GM23248 (cell line): ENCODE measurements at regions not wholly inside any gene's neighbourhood (a gene's known extent, or its start where the extent isn't known, plus 50 kb on each side); places are given as distances from the start of the nearest gene placed in this dataset.
"Not testable (repeated sequence)": the region's sequence is repeated elsewhere in the genome, so short reads cannot be mapped to it uniquely, and the experiment has no call there.

ENCODE experiments used
- DNase-seq: peaks from one replicate; pipeline ENCODE4 v3.0.0-alpha.2; 2015
- H2AFZ ChIP-seq: fragments of 200-600 bp; sonication (generic); 2 replicates; pipeline ENCODE4 v1.6.1; 2016; ENCODE audit warnings: antibody characterized with exemption
- H3F3A ChIP-seq: fragments of 200-600 bp; sonication (generic); 2 replicates; pipeline ENCODE4 v1.6.1; 2016; ENCODE audit warnings: mild to moderate bottlenecking, antibody characterized with exemption, mixed run types; ENCODE audit not compliant: insufficient read depth
- H3K27ac ChIP-seq: fragments of 200-600 bp; sonication (generic); 2 replicates; pipeline ENCODE4 v1.5.1; 2016; ENCODE audit warnings: mild to moderate bottlenecking
- H3K27me3 ChIP-seq: fragments of 200-600 bp; sonication (generic); replicated peaks from 2 replicates; pipeline ENCODE4 v1.6.1; 2016; ENCODE audit warnings: mild to moderate bottlenecking; ENCODE audit not compliant: insufficient read depth
- H3K36me3 ChIP-seq: fragments of 200-600 bp; sonication (generic); 2 replicates; pipeline ENCODE4 v1.6.1; 2016; ENCODE audit warnings: low read depth, mild to moderate bottlenecking
- H3K4me1 ChIP-seq: fragments of 200-600 bp; sonication (generic); 2 replicates; pipeline ENCODE4 v1.6.1; 2016; ENCODE audit warnings: mild to moderate bottlenecking; ENCODE audit not compliant: insufficient read depth
- H3K4me2 ChIP-seq: fragments of 200-600 bp; sonication (generic); one replicate; pipeline ENCODE4 v1.6.1; 2016; ENCODE audit warnings: mild to moderate bottlenecking; ENCODE audit not compliant: unreplicated experiment
- H3K4me3 ChIP-seq: fragments of 200-600 bp; sonication (generic); 2 replicates; pipeline ENCODE4 v1.5.1; 2016; ENCODE audit warnings: mild to moderate bottlenecking
- H3K79me2 ChIP-seq: fragments of 200-600 bp; sonication (generic); 2 replicates; pipeline ENCODE4 v1.6.1; 2016; ENCODE audit warnings: mild to moderate bottlenecking; ENCODE audit not compliant: insufficient read depth
- H3K9ac ChIP-seq: fragments of 200-600 bp; sonication (generic); 2 replicates; pipeline ENCODE4 v1.6.1; 2016; ENCODE audit warnings: mild to moderate bottlenecking
- H3K9me2 ChIP-seq: fragments of 200-600 bp; sonication (generic); 2 replicates; pipeline ENCODE4 v1.6.1; 2016; ENCODE audit warnings: mixed run types, mild to moderate bottlenecking, moderate library complexity; ENCODE audit not compliant: insufficient read depth
- H3K9me3 ChIP-seq: fragments of 200-600 bp; sonication (generic); one replicate; pipeline ENCODE4 v1.6.1; 2017; ENCODE audit warnings: low read depth
- H4K20me1 ChIP-seq: fragments of 200-600 bp; sonication (generic); 2 replicates; pipeline ENCODE4 v1.6.0; 2016; ENCODE audit not compliant: insufficient read depth
- EZH2 ChIP-seq: fragments of 200-600 bp; sonication (generic); IDR thresholded peaks from 2 replicates; pipeline ENCODE4 v1.6.1; 2018; ENCODE audit warnings: antibody characterized with exemption, mild to moderate bottlenecking; ENCODE audit not compliant: insufficient read depth, poor library complexity, severe bottlenecking
- EZH2phosphoT487 ChIP-seq: fragments of 200-600 bp; sonication (generic); IDR thresholded peaks from 2 replicates; pipeline ENCODE4 v1.6.1; 2018; ENCODE audit warnings: antibody characterized with exemption, moderate library complexity, mild to moderate bottlenecking, low read depth; ENCODE audit not compliant: insufficient read depth
- WGBS, 2 experiments: methylation state at CpG; one replicate each; pipeline ENCODE4 v1.1.6; 2015 to 2017; ENCODE audit warnings: low lambda C conversion rate in 2 of 2, low coverage in 1 of 2; ENCODE audit errors: missing lambda C conversion rate in 2 of 2; 5-methylcytosine and 5-hydroxymethylcytosine counted together
- in situ Hi-C: fragments of 300-500 bp; cut with MboI; formaldehyde crosslinking; loops from 2 replicates; pipeline ENCODE4 v1.15.0; 2020

GRCh38 chr19:20276011-20276731 is 109.2 kb downstream of the ZNF486 start:
- H3K9ac ChIP-seq = no peak overlapping the region
- DNase-seq = peak; percentile 0
- no peaks in the 10 kb centered on the region for H3K4me1 ChIP-seq
- H3K9me3 ChIP-seq = no peaks in the 10 kb centered on the region
- no peaks in the 10 kb centered on the region for H3K27me3 ChIP-seq
- H3K36me3 ChIP-seq = no peaks in the 10 kb centered on the region
- H4K20me1 ChIP-seq = no peaks in the 10 kb centered on the region
- in situ Hi-C loops = no loop called here
- WGBS, 2 experiments = 46 to 52% methylated on average over 9 of the region's 9 CpGs
- no peak overlapping the region for H3K4me2 ChIP-seq
- H3K4me3 ChIP-seq = no peak overlapping the region
- no peak for TF ChIP-seq EZH2phosphoT487
- no peaks in the 10 kb centered on the region for H3F3A ChIP-seq
- H3K79me2 ChIP-seq = no peaks in the 10 kb centered on the region
- H2AFZ ChIP-seq = no peak overlapping the region
- H3K9me2 ChIP-seq = no peaks in the 10 kb centered on the region
- H3K27ac ChIP-seq = no peak overlapping the region

GRCh38 chr19:20273951-20274570 is 107.0 kb downstream of the ZNF486 start:
- in situ Hi-C loops = no loop called here
- Histone ChIP-seq H2AFZ (no peak overlapping the region), H3K9me3 (no peaks in the 10 kb centered on the region), H3K4me2 (no peak overlapping the region), H4K20me1 (no peaks in the 10 kb centered on the region), H3K4me1 (no peaks in the 10 kb centered on the region), H3F3A (no peaks in the 10 kb centered on the region), H3K27me3 (no peaks in the 10 kb centered on the region), H3K9ac (no peak overlapping the region), H3K36me3 (no peaks in the 10 kb centered on the region), H3K27ac (no peak overlapping the region), H3K79me2 (no peaks in the 10 kb centered on the region), H3K9me2 (no peaks in the 10 kb centered on the region), H3K4me3 (no peak overlapping the region)
- TF ChIP-seq EZH2phosphoT487 (no peak), EZH2 (no peak)
- WGBS, 2 experiments = 10 to 11% methylated on average over 4 of the region's 4 CpGs
- DNase-seq = no peak

GRCh38 chr19:20273376-20273775 is 106.4 kb downstream of the ZNF486 start:
- 0 to 3% methylated on average over 3 of the region's 3 CpGs for WGBS, 2 experiments
- no peaks in the 10 kb centered on the region for H3K36me3 ChIP-seq
- no peak for DNase-seq
- no peak overlapping the region for H2AFZ ChIP-seq
- H3K4me1 ChIP-seq = no peaks in the 10 kb centered on the region
- in situ Hi-C loops = no loop called here
- no peaks in the 10 kb centered on the region for H3K9me3 ChIP-seq
- H3F3A ChIP-seq = no peaks in the 10 kb centered on the region
- H3K27ac ChIP-seq = no peak overlapping the region
- no peaks in the 10 kb centered on the region for H4K20me1 ChIP-seq
- H3K79me2 ChIP-seq = no peaks in the 10 kb centered on the region
- no peak overlapping the region for H3K9ac ChIP-seq
- TF ChIP-seq EZH2 (no peak), EZH2phosphoT487 (no peak)
- H3K4me3 ChIP-seq = no peak overlapping the region
- H3K27me3 ChIP-seq = no peaks in the 10 kb centered on the region
- H3K9me2 ChIP-seq = no peaks in the 10 kb centered on the region
- H3K4me2 ChIP-seq = no peak overlapping the region

GRCh38 chr19:20272627-20273010 is 105.6 kb downstream of the ZNF486 start:
- H3K4me1 ChIP-seq, H3K9me2 ChIP-seq, DNase-seq, H3F3A ChIP-seq, H3K27me3 ChIP-seq, H2AFZ ChIP-seq, H3K36me3 ChIP-seq, H3K4me3 ChIP-seq, H3K4me2 ChIP-seq, H3K9me3 ChIP-seq, H3K79me2 ChIP-seq, H3K27ac ChIP-seq, in situ Hi-C loops, H4K20me1 ChIP-seq, H3K9ac ChIP-seq: not testable (repeated sequence)
- 83 to 85% methylated on average over 8 of the region's 8 CpGs for WGBS, 2 experiments

- 61 to 68% methylated on average over 7 of the region's 7 CpGs for WGBS, 2 experiments
- H3K27me3 ChIP-seq, H3K4me3 ChIP-seq, H3K9me3 ChIP-seq, H3K4me2 ChIP-seq, H3K27ac ChIP-seq, H4K20me1 ChIP-seq, H3K36me3 ChIP-seq, H3K79me2 ChIP-seq, H3F3A ChIP-seq, DNase-seq, H3K9me2 ChIP-seq, H3K4me1 ChIP-seq, H2AFZ ChIP-seq, in situ Hi-C loops, H3K9ac ChIP-seq: not testable (repeated sequence)
Measured at GRCh38 chr19:20271927-20272626, 105.1 kb downstream of the ZNF486 start.
